ENCODE measurements at regions not wholly inside any gene's neighbourhood (a gene's known extent, or its start where the extent isn't known, plus 50 kb on each side); places are given as distances from the start of the nearest gene placed in this dataset.
"Not testable (repeated sequence)": the region's sequence is repeated elsewhere in the genome, so short reads cannot be mapped to it uniquely, and the experiment has no call there.

GRCh38 chr1:242735323-242735722 lies 210.8 kb upstream of the PLD5 start:
- DNase-seq (ENCODE audit: low spot score): no peak

- DNase-seq (ENCODE audit: low spot score): no peak
These were observed 206.9 kb upstream of the PLD5 start for GRCh38 chr1:242731446-242731845.

DNA sequence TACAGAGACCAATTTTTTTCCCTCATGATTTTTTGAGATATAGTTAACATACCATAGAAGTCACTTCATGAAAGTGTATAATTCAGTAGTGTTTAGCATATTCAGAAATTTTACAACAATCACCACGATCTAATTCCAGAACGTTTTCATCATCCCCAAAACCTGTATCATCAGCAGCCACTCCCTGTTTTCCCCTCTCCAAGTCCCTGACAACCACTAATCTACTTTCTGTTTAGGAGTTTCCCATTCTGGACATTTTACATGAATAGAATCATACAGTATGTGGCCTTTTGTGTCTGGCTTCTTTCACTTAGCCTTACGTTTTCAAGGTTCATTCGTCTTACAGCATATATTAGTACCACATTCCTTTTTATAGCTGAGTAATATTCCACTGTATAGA lies 204.2 kb upstream of the PLD5 start:
- no peak for DNase-seq (ENCODE audit: low spot score)

DNA sequence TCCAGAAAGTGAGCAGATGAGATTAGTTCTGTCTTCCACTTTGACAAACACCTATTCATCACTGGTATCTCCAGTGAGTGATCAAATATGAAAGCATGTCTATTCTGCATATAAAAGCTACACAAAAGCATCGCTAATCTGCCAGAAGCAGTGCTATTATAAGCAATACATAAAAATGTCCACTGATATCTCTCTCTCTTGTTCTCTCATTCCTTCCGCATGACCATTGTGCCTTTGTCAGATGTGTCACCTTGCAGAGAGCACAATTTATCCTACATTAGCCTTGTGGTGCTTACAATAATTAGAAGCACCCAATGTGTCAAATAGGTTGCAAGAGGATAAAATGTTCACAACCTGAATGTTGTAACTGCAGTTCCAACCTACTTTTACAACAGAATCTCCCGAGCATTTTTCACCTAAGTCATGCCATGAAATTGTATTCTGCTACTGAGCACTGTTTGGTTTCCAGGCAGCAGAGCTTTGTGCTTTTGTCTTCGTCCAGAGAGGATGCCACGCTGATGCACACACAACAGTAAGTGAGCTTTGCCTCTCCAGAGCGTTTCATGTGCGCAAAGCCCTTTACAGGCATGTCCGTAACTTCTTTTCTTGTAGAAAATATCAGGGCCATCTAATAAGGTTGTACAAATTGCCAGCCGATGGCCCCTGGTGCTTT lies 198.7 kb upstream of the PLD5 start:
- no peak for DNase-seq (ENCODE audit: low spot score)

- DNase-seq (ENCODE audit: low spot score): no peak
These were observed 194.5 kb upstream of the PLD5 start for GRCh38 chr1:242718967-242719366.

GRCh38 chr1:242712248-242712647 lies 187.8 kb upstream of the PLD5 start:
- no peak for DNase-seq (ENCODE audit: low spot score)

DNA sequence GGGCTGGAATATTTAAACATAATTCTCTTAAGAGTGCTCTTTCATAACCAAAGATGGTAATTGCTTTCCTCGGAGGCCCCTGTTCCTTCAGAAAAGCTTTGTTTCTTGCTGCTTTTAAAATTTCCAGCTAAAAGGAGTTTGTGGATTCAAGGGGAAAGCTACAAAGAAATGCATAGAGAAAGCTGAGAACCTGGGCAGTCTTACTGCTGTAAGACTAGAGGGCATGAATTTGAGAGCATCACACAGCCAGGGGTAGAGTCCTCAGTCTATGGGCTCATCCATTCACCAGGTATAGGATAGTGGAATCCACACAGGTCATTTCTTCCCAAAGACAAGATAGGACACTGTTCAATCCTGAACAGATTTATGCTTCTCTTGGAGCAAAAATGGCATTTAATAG lies 186.3 kb upstream of the PLD5 start:
- no peak for DNase-seq (ENCODE audit: low spot score)

DNA sequence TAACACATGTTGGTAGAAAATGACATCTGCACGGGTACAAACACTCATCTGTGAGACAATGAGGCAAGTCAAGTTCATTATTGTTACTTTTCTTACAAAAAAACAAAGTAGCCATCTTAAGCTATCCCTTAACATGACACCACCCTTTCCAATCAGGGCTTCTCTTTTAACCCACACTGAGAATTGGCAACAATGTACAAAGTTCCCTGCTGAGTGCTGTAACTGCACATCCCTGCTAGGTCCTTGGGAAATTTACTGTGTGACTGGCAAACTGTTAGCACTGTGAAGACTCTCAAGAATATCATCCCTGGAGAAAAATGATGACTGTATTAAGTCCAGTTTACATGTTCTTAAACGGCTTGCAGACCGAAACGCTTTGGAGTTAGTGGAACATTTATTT lies 185.8 kb upstream of the PLD5 start:
- DNase-seq (ENCODE audit: low spot score): no peak

GRCh38 chr1:242703467-242703866 lies 179.0 kb upstream of the PLD5 start:
- DNase-seq (ENCODE audit: low spot score): no peak

DNA sequence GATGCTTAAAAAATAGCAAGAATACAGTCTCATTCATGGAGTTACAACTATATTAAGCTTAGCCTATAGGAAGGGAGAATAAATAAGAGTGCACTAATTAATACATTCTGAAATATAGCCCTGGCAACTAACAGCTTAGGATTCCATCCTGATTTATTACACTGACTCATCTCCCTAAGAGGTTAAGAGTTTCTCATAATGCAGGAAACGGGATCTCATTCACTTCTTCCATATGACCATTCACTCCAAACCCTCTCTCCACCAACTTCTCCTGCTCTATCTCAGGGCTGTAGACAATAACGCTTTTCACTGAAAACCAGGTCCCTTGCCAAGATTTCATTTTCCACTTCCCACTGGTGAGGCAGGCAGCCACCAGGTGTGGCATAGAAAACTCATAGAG lies 168.5 kb upstream of the PLD5 start:
- no peak for DNase-seq (ENCODE audit: low spot score)

DNA sequence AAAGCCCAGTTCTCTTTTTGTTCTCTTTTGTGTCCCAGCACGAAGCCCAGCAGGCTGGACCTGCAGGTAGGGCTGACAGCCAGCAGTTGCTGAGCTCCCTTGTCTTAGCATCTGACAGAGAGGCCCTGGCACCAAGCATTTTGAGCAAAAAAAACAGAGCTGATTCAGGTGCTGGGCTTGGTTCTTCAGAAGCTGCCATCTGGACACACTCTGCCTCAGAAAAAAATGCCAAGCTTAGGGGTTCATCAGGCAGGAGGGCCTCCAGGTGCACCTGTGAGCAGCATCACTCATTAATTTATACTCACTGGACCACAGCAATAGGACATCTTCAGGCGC lies 167.1 kb upstream of the PLD5 start:
- no peak for DNase-seq (ENCODE audit: low spot score)

DNA sequence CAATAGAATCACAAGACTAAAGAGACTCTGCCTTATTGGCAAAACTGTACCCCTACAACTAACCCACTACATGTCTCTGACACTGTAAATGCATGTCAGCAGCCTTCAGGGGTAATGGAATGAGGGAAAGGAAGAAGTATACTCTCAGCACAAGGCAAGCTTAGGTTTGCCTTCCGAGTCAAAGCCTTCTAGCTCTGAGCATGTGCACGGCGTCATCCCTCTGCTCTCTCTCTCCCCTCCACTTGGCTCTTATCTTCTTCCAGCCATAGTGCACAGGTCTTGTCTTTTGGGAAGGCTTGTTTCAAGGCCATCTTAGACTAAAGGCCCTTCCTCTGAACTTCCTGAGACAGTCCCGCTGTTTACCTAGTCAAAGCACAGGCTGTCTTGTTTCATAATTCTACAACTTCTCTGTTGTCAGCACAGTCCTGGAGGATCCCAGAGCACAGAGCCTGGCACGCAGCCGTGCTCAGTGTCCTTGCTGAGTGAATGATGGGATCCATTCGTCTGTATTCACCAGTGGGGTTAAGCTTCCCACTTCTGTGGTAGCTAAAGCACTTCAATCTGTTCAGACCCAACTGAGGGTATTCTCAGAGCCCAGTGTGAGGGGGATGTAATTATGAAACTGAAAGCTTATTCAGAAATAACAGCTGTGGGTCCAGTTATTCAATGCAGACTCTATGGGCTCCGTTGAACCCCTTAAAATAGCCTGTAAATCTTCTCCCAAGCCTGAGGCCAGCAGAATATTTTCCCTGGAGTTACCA lies 166.5 kb upstream of the PLD5 start:
- DNase-seq (ENCODE audit: low spot score): no peak

DNA sequence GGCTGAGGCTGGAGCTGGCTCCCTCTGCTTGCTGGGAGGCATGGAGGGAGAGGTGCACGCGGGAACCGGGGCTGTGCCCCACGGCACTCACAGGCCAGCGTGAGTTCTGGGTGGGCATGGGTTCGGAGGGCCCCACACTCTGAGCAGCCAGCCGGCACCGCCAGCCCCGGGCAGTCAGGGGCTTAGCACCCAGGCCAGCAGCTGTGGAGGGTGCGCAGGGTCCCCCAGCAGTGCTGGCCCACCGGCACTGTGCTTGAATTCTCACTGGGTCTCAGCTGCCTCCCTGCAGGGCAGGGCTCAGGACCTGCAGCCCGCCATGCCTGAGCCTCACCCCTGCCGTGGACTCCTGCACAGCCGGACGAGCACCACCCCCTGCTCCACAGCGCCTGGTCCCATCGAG lies 164.9 kb upstream of the PLD5 start:
- no peak for DNase-seq (ENCODE audit: low spot score)

DNA sequence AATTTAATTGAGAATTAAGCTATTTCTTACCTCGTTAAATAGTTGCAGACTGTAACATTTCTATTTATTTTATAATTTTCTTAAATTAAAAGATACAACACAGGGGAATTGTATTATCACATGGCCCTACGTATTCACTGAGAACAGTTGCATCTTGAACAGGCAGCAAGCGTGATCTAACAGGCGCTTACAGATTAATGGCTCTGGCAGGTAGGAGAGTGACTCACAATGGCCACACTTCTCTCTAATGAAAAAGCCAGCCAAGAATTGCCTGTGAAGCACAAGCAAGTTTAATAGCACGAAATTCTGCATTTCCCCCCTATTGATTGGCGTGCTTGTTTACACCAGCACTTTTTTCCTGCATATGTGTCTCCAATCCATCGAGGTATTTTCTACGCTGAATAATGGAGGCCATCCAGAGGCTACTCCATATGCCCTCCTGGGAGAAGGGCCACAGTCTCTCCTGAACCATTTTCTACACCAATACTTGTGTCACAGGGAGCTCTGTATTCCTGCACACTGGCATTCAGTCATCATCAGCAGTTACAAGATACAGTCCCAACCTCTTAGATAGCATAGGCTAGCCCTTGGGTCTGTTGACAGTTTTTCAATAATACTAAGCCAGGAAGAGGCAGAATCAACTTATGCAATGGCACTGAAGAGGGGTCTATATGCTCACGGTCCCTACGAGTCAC lies 150.6 kb upstream of the PLD5 start:
- no peak for DNase-seq (ENCODE audit: low spot score)

DNA sequence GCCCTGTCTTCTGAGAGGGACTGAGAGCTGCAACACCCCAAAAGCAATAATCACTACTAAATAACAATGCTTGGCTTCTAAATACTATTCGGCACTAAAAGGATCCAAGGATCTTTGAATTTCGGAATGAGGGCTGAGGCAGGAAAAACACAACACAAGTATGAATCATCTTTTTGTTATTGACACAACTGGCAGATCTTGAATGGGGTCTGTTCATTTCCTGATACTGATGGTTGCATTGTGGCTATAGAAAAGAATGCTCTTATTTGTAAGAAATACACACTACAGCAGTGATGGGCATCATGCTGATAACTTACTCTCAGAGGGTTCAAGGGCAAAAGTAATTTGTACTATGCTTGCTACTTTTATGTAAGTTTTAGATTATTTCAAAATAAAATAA lies 149.2 kb upstream of the PLD5 start:
- no peak for DNase-seq (ENCODE audit: low spot score)

DNA sequence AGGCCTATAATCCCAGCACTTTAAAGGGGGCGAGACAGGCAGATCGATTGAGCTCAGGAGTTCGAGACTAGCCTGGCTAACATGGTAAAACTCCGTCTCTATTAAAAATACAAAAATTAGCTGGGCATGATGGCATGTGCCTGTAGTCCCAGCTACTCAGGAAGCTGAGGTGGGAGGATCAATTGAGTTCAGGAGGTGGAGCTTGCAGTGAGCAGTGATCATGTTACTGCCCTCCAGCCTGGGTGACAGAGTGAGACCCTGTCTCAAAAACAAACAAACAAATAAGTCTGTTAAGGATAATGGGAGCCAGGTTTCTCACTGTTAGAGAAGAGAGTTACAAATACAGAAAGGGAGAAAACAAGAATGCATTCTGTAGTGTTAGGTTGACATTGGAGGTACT lies 148.7 kb upstream of the PLD5 start:
- DNase-seq (ENCODE audit: low spot score): not testable (repeated sequence)

- no peak for DNase-seq (ENCODE audit: low spot score)
These were observed 145.5 kb upstream of the PLD5 start for GRCh38 chr1:242670019-242670418.

DNA sequence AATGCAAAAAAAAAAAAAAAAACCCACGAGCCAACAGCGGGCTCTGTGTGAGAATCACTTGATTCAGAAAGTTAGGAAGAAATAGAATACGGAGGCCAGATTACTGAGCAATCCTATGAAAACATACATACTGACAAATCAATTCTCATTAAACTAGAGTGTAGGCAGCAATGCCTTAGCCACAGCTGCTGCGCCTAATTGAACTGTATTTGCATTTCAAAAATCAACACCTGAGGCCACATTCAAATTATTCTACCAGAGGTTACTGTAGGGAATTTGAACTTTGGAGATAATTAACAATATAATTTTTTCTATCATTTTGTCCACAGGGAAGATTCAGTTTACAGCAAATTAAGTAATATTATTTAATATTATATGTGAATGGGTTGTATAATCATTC lies 138.4 kb upstream of the PLD5 start:
- DNase-seq (ENCODE audit: low spot score): no peak

DNA sequence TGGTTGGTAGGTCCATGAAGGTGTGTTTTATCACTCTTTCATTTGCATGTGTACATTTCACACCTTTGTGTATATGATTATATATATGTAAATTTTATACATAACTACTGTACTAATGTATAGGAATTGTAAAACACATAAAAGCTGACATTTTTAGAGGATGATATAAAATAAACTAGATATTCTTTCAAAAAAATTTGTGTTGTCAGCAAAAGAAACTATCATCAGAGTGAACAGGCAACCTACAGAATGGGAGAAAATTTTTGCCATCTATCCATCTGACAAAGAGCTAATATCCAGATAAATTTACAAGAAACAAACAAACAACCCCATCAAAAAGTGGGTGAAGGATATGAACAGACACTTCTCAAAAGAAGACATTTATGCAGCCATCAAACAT lies 129.3 kb upstream of the PLD5 start:
- DNase-seq (ENCODE audit: low spot score): not testable (repeated sequence)

DNA sequence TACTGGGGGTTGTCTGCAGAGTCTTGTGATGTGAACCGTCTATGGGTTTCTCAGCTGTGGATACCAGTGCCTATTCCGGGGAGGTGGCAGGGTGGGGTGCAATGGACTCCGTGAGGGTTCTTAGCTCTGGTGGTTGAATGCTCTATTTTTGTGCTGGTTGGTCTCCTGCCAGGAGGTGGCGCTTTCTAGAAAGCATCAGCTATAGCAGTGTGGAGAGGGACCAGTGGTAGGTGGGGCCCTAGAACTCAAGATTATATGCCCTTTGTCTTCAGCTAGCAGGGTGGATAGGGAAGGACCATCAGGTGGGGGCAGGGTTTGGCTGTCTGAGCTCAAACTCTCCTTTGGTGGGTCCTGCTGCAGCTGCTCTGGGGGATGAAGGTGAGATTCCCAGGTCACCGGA lies 127.3 kb upstream of the PLD5 start:
- DNase-seq (ENCODE audit: low spot score): no peak

- no peak for DNase-seq (ENCODE audit: low spot score)
These were observed 117.0 kb upstream of the PLD5 start for GRCh38 chr1:242641461-242641860.

DNA sequence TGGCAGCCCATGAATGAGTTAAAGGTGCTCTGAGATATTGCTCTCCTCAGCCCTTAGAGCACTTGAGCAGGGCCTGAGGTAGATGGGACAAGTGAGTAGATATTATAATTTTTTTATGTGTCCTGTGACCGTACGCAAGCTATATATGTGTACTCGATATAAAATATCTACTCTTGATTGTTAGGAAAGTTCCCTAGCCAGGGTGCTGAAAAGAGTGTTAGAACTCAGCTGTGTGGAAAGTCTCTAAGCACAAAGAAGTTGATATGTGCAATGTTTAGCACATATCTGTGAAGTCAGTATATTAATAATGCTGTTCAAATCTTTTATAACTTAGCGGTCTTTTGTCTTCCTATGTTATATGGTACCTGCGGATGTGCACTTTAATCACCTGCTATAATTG lies 114.6 kb upstream of the PLD5 start:
- no peak for DNase-seq (ENCODE audit: low spot score)

- no peak for DNase-seq (ENCODE audit: low spot score)
These were observed 110.2 kb upstream of the PLD5 start for GRCh38 chr1:242634732-242635131.

All from A172 (cell line).